Pancreas (tissue), 10 donors: ENCODE measurements at regions not wholly inside any gene's neighbourhood (a gene's known extent, or its start where the extent isn't known, plus 50 kb on each side); places are given as distances from the start of the nearest gene placed in this dataset.
"Not testable (repeated sequence)": the region's sequence is repeated elsewhere in the genome, so short reads cannot be mapped to it uniquely, and the experiment has no call there.

ENCODE experiments used
- ATAC-seq, 4 donors: fragments of 200-7000 bp; cut with Tn5 transposase; one replicate each; pipeline versions ENCODE4 v1.8.0 to v1.9.1; 2020; ENCODE audit warnings: mild to moderate bottlenecking in 4 of 4, moderate library complexity in 4 of 4
- DNase-seq, 6 donors: peaks; one replicate each; pipeline ENCODE4 v3.0.0-alpha.2; 2020
- FAIRE-seq: peaks from 2 replicates; lab custom pipeline; 2012; peaks lifted over from hg19 to GRCh38; lab: Jason Lieb, UNC
- H3K27ac ChIP-seq, 4 donors: fragments of 200-600 bp; sonication (generic); 1 replicate in 3 of 4; 2 replicates in 1 of 4; pipeline versions ENCODE4 v1.5.0 to v1.8.0; 2020
- H3K27me3 ChIP-seq, 4 donors: fragments of 200-600 bp; one replicate each; pipeline ENCODE4 v1.8.0; 2021
- H3K36me3 ChIP-seq, 3 donors: fragments of 200-600 bp; sonication (generic) in 1 of 3; one replicate each; pipeline versions ENCODE4 v1.5.0 to v1.8.0; 2020 to 2021
- H3K4me1 ChIP-seq, 3 donors: fragments of 200-600 bp; one replicate each; pipeline ENCODE4 v1.8.0; 2021
- H3K4me3 ChIP-seq, 4 donors: fragments of 200-600 bp; sonication (generic) in 2 of 4; one replicate each; pipeline versions ENCODE4 v1.5.0 to v1.8.0; 2020 to 2021
- H3K9me3 ChIP-seq, 4 donors: fragments of 200-600 bp; one replicate each; pipeline ENCODE4 v1.8.0; 2021
- whole genome bisulfite sequencing, 2 donors: extraction: QIAGEN DNeasy Blood & Tissue Kit; methylation state at CpG; one replicate each; pipeline ENCODE4 v1.1.7; 2013; 5-methylcytosine and 5-hydroxymethylcytosine counted together
- intact Hi-C, 3 donors: fragments of 100-400 bp; cut with DNase I; formaldehyde crosslinking; loops; one replicate each; pipeline versions ENCODE4 v1.11.1 to v1.14.2; 2022
- TF ChIP-seq, protein P1 (sequence below), 4 donors: fragments of 200-600 bp; sonication (generic) in 3 of 4; IDR thresholded peaks; one replicate each; pipeline versions ENCODE4 v1.5.0 to v1.8.0; 2021; ENCODE audit warnings: antibody characterized with exemption in 4 of 4
- donor health status: healthy with polysubstance abuse.
- donor health status: DM: no; HTN: no; CAD: no; lungs with moderate emphysema.
- donor health status: DM: no; HTN: no; CAD: no.
- donor health status: control.
- donor health status: control.
- donor health status: Bipolar disorder and iron deficiency.
- donor health status: DM: yes; HTN: yes; CAD: no.
- donor health status: DM: no; HTN: no; CAD: no.
- donor health status: DM: no; HTN: no; CAD: no.
- donor health status: DM: yes; HTN: yes; CAD: no.

DNA sequence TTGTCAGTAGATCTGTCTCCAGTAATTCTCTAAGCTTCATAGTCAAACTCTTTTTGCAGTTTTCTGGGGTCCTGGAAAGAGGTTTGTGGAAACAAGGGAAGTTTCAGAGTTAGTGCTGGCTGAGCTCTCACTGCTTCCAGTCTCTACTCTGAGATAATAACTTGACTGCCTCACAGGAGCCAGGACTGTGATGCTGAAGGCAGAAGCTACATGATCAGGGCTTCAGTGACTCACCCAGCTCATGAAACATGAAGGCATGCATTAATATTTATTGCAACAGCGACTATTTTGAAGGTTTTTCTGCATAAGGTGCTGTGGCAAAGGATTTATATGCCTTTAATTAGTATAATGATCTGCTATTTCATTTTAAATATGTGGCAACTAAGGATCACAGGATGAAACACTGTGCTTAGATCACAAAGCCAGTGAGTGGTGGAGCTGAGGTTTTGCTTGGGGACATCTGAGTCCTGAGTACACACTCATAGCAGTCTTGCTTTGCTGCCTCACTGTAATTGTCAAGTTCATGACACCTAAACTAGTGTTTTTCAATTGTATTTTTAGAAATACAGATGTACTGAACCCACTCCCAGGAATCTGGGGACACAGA lies 448.4 kb upstream of the GCFC2 start:
- 67 to 75% methylated on average over 1 of the region's 1 CpG for WGBS, 2 donors
- FAIRE-seq (no peak), DNase-seq (no peak), ATAC-seq (no peak)
- H3K27ac ChIP-seq = no peak overlapping the region
- TF ChIP-seq, protein P1, sequence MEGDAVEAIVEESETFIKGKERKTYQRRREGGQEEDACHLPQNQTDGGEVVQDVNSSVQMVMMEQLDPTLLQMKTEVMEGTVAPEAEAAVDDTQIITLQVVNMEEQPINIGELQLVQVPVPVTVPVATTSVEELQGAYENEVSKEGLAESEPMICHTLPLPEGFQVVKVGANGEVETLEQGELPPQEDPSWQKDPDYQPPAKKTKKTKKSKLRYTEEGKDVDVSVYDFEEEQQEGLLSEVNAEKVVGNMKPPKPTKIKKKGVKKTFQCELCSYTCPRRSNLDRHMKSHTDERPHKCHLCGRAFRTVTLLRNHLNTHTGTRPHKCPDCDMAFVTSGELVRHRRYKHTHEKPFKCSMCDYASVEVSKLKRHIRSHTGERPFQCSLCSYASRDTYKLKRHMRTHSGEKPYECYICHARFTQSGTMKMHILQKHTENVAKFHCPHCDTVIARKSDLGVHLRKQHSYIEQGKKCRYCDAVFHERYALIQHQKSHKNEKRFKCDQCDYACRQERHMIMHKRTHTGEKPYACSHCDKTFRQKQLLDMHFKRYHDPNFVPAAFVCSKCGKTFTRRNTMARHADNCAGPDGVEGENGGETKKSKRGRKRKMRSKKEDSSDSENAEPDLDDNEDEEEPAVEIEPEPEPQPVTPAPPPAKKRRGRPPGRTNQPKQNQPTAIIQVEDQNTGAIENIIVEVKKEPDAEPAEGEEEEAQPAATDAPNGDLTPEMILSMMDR (IDR thresholded peaks at IDR 0.05) = no peak
- H3K27me3 ChIP-seq = no peaks in the 10 kb centered on the region
- H3K4me1 ChIP-seq = no peaks in the 10 kb centered on the region
- no peak overlapping the region for H3K4me3 ChIP-seq
- H3K36me3 ChIP-seq = no peaks in the 10 kb centered on the region
- intact Hi-C loops = no loop called here
- H3K9me3 ChIP-seq = no peaks in the 10 kb centered on the region

DNA sequence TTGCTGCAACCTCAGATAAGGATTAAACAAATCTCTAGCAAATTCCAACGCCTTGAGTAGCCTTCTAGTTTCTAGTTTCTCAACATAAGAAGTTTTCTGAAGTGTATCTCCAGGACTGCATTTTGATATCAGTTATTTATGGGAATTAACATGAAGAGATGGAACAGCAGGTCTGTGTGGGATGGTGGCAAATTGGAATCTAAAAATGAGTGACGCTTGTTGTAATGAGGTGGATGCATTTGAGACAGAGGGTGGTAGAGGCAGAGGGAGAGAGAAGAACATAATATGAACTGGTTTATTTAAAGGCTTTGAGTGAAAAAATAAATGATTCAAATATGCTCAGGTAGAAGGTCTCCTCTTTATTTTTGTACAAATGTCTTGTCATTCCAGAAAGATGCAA lies 446.8 kb upstream of the GCFC2 start:
- DNase-seq (no peak), ATAC-seq (no peak), FAIRE-seq (no peak)
- Histone ChIP-seq H3K9me3 (no peaks in the 10 kb centered on the region), H3K27me3 (no peaks in the 10 kb centered on the region), H3K4me3 (no peak overlapping the region), H3K27ac (no peak overlapping the region), H3K36me3 (no peaks in the 10 kb centered on the region), H3K4me1 (no peaks in the 10 kb centered on the region)
- WGBS, 2 donors = 58 to 73% methylated on average over 2 of the region's 2 CpGs
- TF ChIP-seq, protein P1 (IDR thresholded peaks at IDR 0.05) = no peak
- intact Hi-C loops = no loop called here

DNA sequence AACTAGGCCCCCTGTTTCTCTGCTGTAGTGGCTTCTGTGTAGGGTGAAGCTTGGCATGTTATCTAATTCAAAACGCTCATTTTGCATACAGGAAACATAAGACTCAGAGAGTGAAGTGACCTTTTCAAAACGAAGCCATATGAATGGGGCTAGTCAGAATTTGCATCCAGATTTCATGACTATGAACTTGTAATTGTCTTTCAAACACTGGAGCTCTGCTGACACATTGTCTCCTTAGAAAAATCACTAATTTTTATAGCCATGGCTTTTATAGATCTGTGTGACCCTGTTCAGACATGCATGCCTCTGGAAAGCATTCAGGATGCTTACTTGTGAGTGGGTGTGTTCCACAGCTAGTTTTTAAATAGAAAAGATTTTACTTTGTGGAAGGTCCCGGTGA lies 444.3 kb upstream of the GCFC2 start:
- Histone ChIP-seq H3K4me3 (no peak overlapping the region), H3K4me1 (no peaks in the 10 kb centered on the region), H3K27me3 (no peaks in the 10 kb centered on the region), H3K9me3 (no peaks in the 10 kb centered on the region), H3K36me3 (no peaks in the 10 kb centered on the region), H3K27ac (no peak overlapping the region)
- ATAC-seq = no peak
- no peak for FAIRE-seq
- DNase-seq = no peak
- intact Hi-C loops = no loop called here
- TF ChIP-seq, protein P1 (IDR thresholded peaks at IDR 0.05) = no peak
- WGBS, 2 donors = 50 to 54% methylated on average over 3 of the region's 3 CpGs

DNA sequence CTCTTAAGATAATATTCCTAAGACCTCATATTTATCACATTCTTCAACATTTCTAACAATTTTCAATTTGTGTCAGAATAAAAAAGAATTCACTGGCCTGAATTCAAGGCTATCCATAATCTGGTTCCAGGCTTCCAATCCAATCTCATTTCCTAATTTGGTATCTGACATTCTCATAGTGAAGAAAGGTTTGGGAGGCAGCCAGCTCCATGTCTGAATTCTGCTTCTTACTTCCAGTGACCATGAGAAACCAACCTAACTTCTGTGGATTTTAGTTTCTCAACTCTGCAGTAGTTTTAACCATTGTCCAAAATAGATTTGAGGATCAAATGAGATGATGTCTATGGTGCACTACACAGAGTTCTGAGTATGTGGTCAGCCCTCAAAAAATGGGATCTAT lies 439.1 kb upstream of the GCFC2 start:
- no peak overlapping the region for H3K27ac ChIP-seq
- no peaks in the 10 kb centered on the region for H3K4me1 ChIP-seq
- no peak for DNase-seq
- H3K9me3 ChIP-seq = no peaks in the 10 kb centered on the region
- no peak for FAIRE-seq
- no peak for ATAC-seq
- no peaks in the 10 kb centered on the region for H3K36me3 ChIP-seq
- H3K4me3 ChIP-seq = no peak overlapping the region
- no peaks in the 10 kb centered on the region for H3K27me3 ChIP-seq
- TF ChIP-seq, protein P1 (IDR thresholded peaks at IDR 0.05) = no peak
- intact Hi-C loops = no loop called here

DNA sequence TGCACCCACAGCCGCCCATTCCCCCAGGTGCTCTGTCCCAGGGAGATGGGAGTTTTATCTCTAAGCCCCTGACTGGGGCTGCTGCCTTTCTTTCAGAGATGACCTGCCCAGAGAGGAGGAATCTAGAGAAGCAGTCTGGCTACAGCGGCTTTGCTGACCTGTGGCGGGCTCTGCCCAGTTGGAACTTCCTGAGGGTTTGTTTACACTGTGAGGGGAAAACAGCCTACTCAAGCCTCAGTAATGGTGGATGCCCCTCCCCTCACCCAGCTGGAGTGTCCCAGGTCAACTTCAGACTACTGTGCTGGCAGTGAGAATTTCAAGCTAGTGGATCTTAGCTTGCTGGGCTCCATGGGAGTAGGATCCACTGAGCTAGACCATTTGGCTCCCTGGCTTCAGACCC lies 428.6 kb upstream of the GCFC2 start:
- H3K4me3 ChIP-seq, ATAC-seq, FAIRE-seq, H3K9me3 ChIP-seq, H3K27ac ChIP-seq, DNase-seq, H3K27me3 ChIP-seq, H3K4me1 ChIP-seq, intact Hi-C loops, H3K36me3 ChIP-seq: not testable (repeated sequence)
- 48 to 88% methylated on average over 2 to 3 of the region's 3 CpGs for WGBS, 2 donors
